ENCODE measurements at regions not wholly inside any gene's neighbourhood (a gene's known extent, or its start where the extent isn't known, plus 50 kb on each side); places are given as distances from the start of the nearest gene placed in this dataset.
A peak's percentile ranks its signal among the peaks of the same experiment; 100 is the strongest.

GRCh38 chr18:43886341-43886740 is 609.1 kb upstream of the SYT4 start:
- DNase-seq, result no peak

GRCh38 chr18:43887491-43887890 is 610.2 kb upstream of the SYT4 start:
- DNase-seq, result no peak

GRCh38 chr18:43888598-43888997 is 611.3 kb upstream of the SYT4 start:
- peak; percentile 80 for DNase-seq

GRCh38 chr18:43893001-43893637 is 615.8 kb upstream of the SYT4 start:
- DNase-seq, result no peak

- no peak for DNase-seq
These were observed 627.0 kb upstream of the SYT4 start for GRCh38 chr18:43904209-43904837.

GRCh38 chr18:43914018-43914417 is 636.7 kb upstream of the SYT4 start:
- DNase-seq, result no peak

- no peak for DNase-seq
These were observed 639.7 kb upstream of the SYT4 start for GRCh38 chr18:43916984-43917383.

- no peak for DNase-seq
These were observed 640.2 kb upstream of the SYT4 start for GRCh38 chr18:43917520-43917919.

GRCh38 chr18:43919551-43919950 is 642.3 kb upstream of the SYT4 start:
- no peak for DNase-seq

- DNase-seq, result peak; percentile 40
These were observed 654.1 kb upstream of the SYT4 start for GRCh38 chr18:43931439-43931838.

- no peak for DNase-seq
These were observed 654.9 kb upstream of the SYT4 start for GRCh38 chr18:43932140-43932539.

GRCh38 chr18:43933177-43933576 is 655.9 kb upstream of the SYT4 start:
- DNase-seq, result no peak

- DNase-seq, result peak; percentile 17
These were observed 657.0 kb upstream of the SYT4 start for GRCh38 chr18:43934322-43934721.

GRCh38 chr18:43934781-43935471 is 657.6 kb upstream of the SYT4 start:
- DNase-seq, result peak; percentile 95

- DNase-seq, result no peak
These were observed 658.9 kb upstream of the SYT4 start for GRCh38 chr18:43936176-43936575.

- no peak for DNase-seq
These were observed 672.0 kb upstream of the SYT4 start for GRCh38 chr18:43949291-43949690.

- no peak for DNase-seq
These were observed 672.8 kb upstream of the SYT4 start for GRCh38 chr18:43950062-43950461.

GRCh38 chr18:43952398-43952797 is 675.1 kb upstream of the SYT4 start:
- no peak for DNase-seq

GRCh38 chr18:43961722-43962121 is 684.4 kb upstream of the SYT4 start:
- DNase-seq, result no peak

GRCh38 chr18:43964666-43965065 is 687.4 kb upstream of the SYT4 start:
- no peak for DNase-seq

GRCh38 chr18:43965691-43966090 is 688.4 kb upstream of the SYT4 start:
- DNase-seq, result no peak

GRCh38 chr18:43970656-43971055 is 693.4 kb upstream of the SYT4 start:
- DNase-seq, result no peak

GRCh38 chr18:43978174-43978573 is 700.9 kb upstream of the SYT4 start:
- DNase-seq, result no peak

GRCh38 chr18:43982582-43982981 is 698.1 kb upstream of the SETBP1 start:
- no peak for DNase-seq

Data from skin of body (tissue), 1 donor.